ENCODE measurements at regions not wholly inside any gene's neighbourhood (a gene's known extent, or its start where the extent isn't known, plus 50 kb on each side); places are given as distances from the start of the nearest gene placed in this dataset.

GRCh38 chr15:37820380-37821128 lies 113.9 kb upstream of the TMCO5A start:
- no peaks in the 10 kb centered on the region for H3K9me3 ChIP-seq
- no peak for DNase-seq
- no peaks in the 10 kb centered on the region for H3K4me1 ChIP-seq
- H3K4me3 ChIP-seq, result no peak overlapping the region
- no peak overlapping the region for H3K9ac ChIP-seq (ENCODE audit: low read depth in 2 of 2, low read length in 2 of 2)
- intact Hi-C loops (cut with DNase I), result no loop called here
- H3K27ac ChIP-seq, result no peak overlapping the region
- H3K36me3 ChIP-seq, result no peaks in the 10 kb centered on the region
- no peaks in the 10 kb centered on the region for H3K27me3 ChIP-seq
- no peak for TF ChIP-seq CTCF (IDR thresholded peaks at IDR 0.05)

GRCh38 chr15:37823601-37824275 lies 110.7 kb upstream of the TMCO5A start:
- Histone ChIP-seq H3K36me3 (no peaks in the 10 kb centered on the region), H3K4me3 (no peak overlapping the region), H3K9ac (ENCODE audit: low read depth in 2 of 2, low read length in 2 of 2) (no peak overlapping the region), H3K9me3 (no peaks in the 10 kb centered on the region), H3K27me3 (no peaks in the 10 kb centered on the region), H3K27ac (no peak overlapping the region), H3K4me1 (no peaks in the 10 kb centered on the region)
- no peak for TF ChIP-seq CTCF (IDR thresholded peaks at IDR 0.05)
- DNase-seq, result no peak
- intact Hi-C loops (cut with DNase I), result no loop called here

GRCh38 chr15:37824717-37825382 lies 109.6 kb upstream of the TMCO5A start:
- no peak overlapping the region for H3K27ac ChIP-seq
- no peaks in the 10 kb centered on the region for H3K36me3 ChIP-seq
- no peaks in the 10 kb centered on the region for H3K4me1 ChIP-seq
- no peak overlapping the region for H3K9ac ChIP-seq (ENCODE audit: low read depth in 2 of 2, low read length in 2 of 2)
- intact Hi-C loops (cut with DNase I), result no loop called here
- TF ChIP-seq CTCF (IDR thresholded peaks at IDR 0.05), result no peak
- H3K4me3 ChIP-seq, result no peak overlapping the region
- H3K9me3 ChIP-seq, result no peaks in the 10 kb centered on the region
- no peaks in the 10 kb centered on the region for H3K27me3 ChIP-seq
- DNase-seq, result no peak

GRCh38 chr15:37837276-37837675 lies 97.2 kb upstream of the TMCO5A start:
- Histone ChIP-seq H3K36me3 (no peaks in the 10 kb centered on the region), H3K4me3 (no peak overlapping the region), H3K27ac (no peak overlapping the region), H3K27me3 (no peaks in the 10 kb centered on the region), H3K9ac (ENCODE audit: low read depth in 2 of 2, low read length in 2 of 2) (no peak overlapping the region), H3K4me1 (no peaks in the 10 kb centered on the region), H3K9me3 (no peaks in the 10 kb centered on the region)
- intact Hi-C loops (cut with DNase I), result no loop called here
- no peak for TF ChIP-seq CTCF (IDR thresholded peaks at IDR 0.05)
- no peak for DNase-seq

- Histone ChIP-seq H3K27me3 (no peaks in the 10 kb centered on the region), H3K4me1 (no peaks in the 10 kb centered on the region), H3K9ac (ENCODE audit: low read depth in 2 of 2, low read length in 2 of 2) (no peak overlapping the region), H3K4me3 (no peak overlapping the region), H3K9me3 (no peaks in the 10 kb centered on the region), H3K36me3 (no peaks in the 10 kb centered on the region), H3K27ac (no peak overlapping the region)
- intact Hi-C loops (cut with DNase I), result no loop called here
- TF ChIP-seq CTCF (IDR thresholded peaks at IDR 0.05), result no peak
- DNase-seq, result no peak
Measured at GRCh38 chr15:37847776-37848175, 86.7 kb upstream of the TMCO5A start.
